C4-2B (cell line): ENCODE measurements at regions not wholly inside any gene's neighbourhood (a gene's known extent, or its start where the extent isn't known, plus 50 kb on each side); places are given as distances from the start of the nearest gene placed in this dataset.
"Not testable (repeated sequence)": the region's sequence is repeated elsewhere in the genome, so short reads cannot be mapped to it uniquely, and the experiment has no call there.

ENCODE experiments used
- CTCF ChIP-seq: fragments of 450-650 bp; conservative IDR thresholded peaks from 2 replicates; pipeline ENCODE4 v1.5.1; 2017; ENCODE audit warnings: mild to moderate bottlenecking
- ZFX ChIP-seq: fragments of 450-650 bp; IDR thresholded peaks from 2 replicates; pipeline ENCODE4 v1.6.1; 2017

- TF ChIP-seq CTCF, ZFX: not testable (repeated sequence)
These were observed 131.5 kb upstream of the MED13 start for GRCh38 chr17:62196587-62196986.
